SJSA1 (cell line): ENCODE measurements at regions not wholly inside any gene's neighbourhood (a gene's known extent, or its start where the extent isn't known, plus 50 kb on each side); places are given as distances from the start of the nearest gene placed in this dataset.
"Not testable (repeated sequence)": the region's sequence is repeated elsewhere in the genome, so short reads cannot be mapped to it uniquely, and the experiment has no call there.

ENCODE experiments used
- DNase-seq, 2 experiments: peaks; one replicate each; pipeline ENCODE4 v3.0.0-alpha.2; 2015 to 2020; ENCODE audit warnings: low spot score in 2 of 2, low read depth in 1 of 2
- H3K27ac ChIP-seq: fragments of 250-450 bp; sonication (Bioruptor Pico); 2 replicates; pipeline ENCODE4 v1.5.1; 2020; ENCODE audit warnings: mild to moderate bottlenecking, moderate library complexity
- H3K27me3 ChIP-seq: fragments of 250-450 bp; sonication (Bioruptor Pico); replicated peaks from 2 replicates; pipeline ENCODE4 v1.5.1; 2020; ENCODE audit warnings: mild to moderate bottlenecking, moderate library complexity
- H3K36me3 ChIP-seq: fragments of 250-450 bp; sonication (Bioruptor Pico); 2 replicates; pipeline ENCODE4 v1.5.1; 2020; ENCODE audit warnings: mild to moderate bottlenecking
- H3K4me1 ChIP-seq: fragments of 250-450 bp; sonication (Bioruptor Pico); replicated peaks from 2 replicates; pipeline ENCODE4 v1.6.1; 2021; ENCODE audit warnings: mild to moderate bottlenecking
- H3K4me3 ChIP-seq: fragments of 250-450 bp; sonication (Bioruptor Pico); 2 replicates; pipeline ENCODE4 v1.5.1; 2020; ENCODE audit warnings: mild to moderate bottlenecking
- H3K9me3 ChIP-seq: fragments of 250-450 bp; sonication (Bioruptor Pico); replicated peaks from 2 replicates; pipeline ENCODE4 v1.5.1; 2020; ENCODE audit warnings: mild to moderate bottlenecking

- not testable (repeated sequence) for H3K4me3 ChIP-seq, H3K27ac ChIP-seq, H3K27me3 ChIP-seq, DNase-seq, H3K4me1 ChIP-seq, H3K36me3 ChIP-seq, H3K9me3 ChIP-seq
Observed at GRCh38 chr2:89245478-89245877, 554.0 kb downstream of the RPIA start.

GRCh38 chr2:89246027-89246426 lies 554.6 kb downstream of the RPIA start:
- H3K9me3 ChIP-seq, H3K36me3 ChIP-seq, H3K4me3 ChIP-seq, H3K4me1 ChIP-seq, H3K27me3 ChIP-seq: not testable (repeated sequence)
- peak in 1 of 2 experiments; percentile 29 for DNase-seq
- H3K27ac ChIP-seq, result peak overlapping the region; percentile 28; the same call in 1 of the 2 replicates

GRCh38 chr2:89246620-89247019 lies 555.1 kb downstream of the RPIA start:
- not testable (repeated sequence) for H3K9me3 ChIP-seq, H3K4me1 ChIP-seq, H3K27me3 ChIP-seq, H3K4me3 ChIP-seq, H3K36me3 ChIP-seq
- DNase-seq, result peak in 1 of 2 experiments; percentile 54
- H3K27ac ChIP-seq, result peak overlapping the region; percentile 28; the same call in 1 of the 2 replicates

GRCh38 chr2:89255013-89255412 lies 563.5 kb downstream of the RPIA start:
- H3K4me3 ChIP-seq, H3K9me3 ChIP-seq, DNase-seq, H3K36me3 ChIP-seq, H3K4me1 ChIP-seq, H3K27me3 ChIP-seq, H3K27ac ChIP-seq: not testable (repeated sequence)

- H3K27me3 ChIP-seq, H3K9me3 ChIP-seq, H3K4me1 ChIP-seq, DNase-seq, H3K4me3 ChIP-seq, H3K36me3 ChIP-seq, H3K27ac ChIP-seq: not testable (repeated sequence)
Observed at GRCh38 chr2:89273443-89273842, 582.0 kb downstream of the RPIA start.

GRCh38 chr2:89280536-89280935 lies 589.1 kb downstream of the RPIA start:
- DNase-seq, H3K36me3 ChIP-seq, H3K27ac ChIP-seq: not testable (repeated sequence)

GRCh38 chr2:89286448-89287080 lies 595.1 kb downstream of the RPIA start:
- H3K36me3 ChIP-seq, DNase-seq, H3K27me3 ChIP-seq, H3K4me3 ChIP-seq, H3K4me1 ChIP-seq, H3K9me3 ChIP-seq, H3K27ac ChIP-seq: not testable (repeated sequence)

More at GRCh38 chr2:89280536-89280935, 589.1 kb downstream of the RPIA start:
- not testable (repeated sequence) for H3K4me3 ChIP-seq, H3K27me3 ChIP-seq, H3K4me1 ChIP-seq, H3K9me3 ChIP-seq

- DNase-seq, H3K27me3 ChIP-seq, H3K27ac ChIP-seq, H3K36me3 ChIP-seq, H3K4me1 ChIP-seq, H3K4me3 ChIP-seq, H3K9me3 ChIP-seq: not testable (repeated sequence)
Observed at GRCh38 chr2:89287084-89287483, 595.6 kb downstream of the RPIA start.

GRCh38 chr2:89291717-89292298 lies 600.3 kb downstream of the RPIA start:
- not testable (repeated sequence) for H3K4me3 ChIP-seq

GRCh38 chr2:89293399-89293798 lies 601.9 kb downstream of the RPIA start:
- not testable (repeated sequence) for H3K4me1 ChIP-seq, H3K4me3 ChIP-seq, H3K27me3 ChIP-seq, H3K36me3 ChIP-seq, H3K27ac ChIP-seq, H3K9me3 ChIP-seq, DNase-seq

More at GRCh38 chr2:89291717-89292298, 600.3 kb downstream of the RPIA start:
- not testable (repeated sequence) for DNase-seq, H3K36me3 ChIP-seq, H3K9me3 ChIP-seq, H3K27ac ChIP-seq, H3K27me3 ChIP-seq, H3K4me1 ChIP-seq

- H3K27ac ChIP-seq, DNase-seq, H3K9me3 ChIP-seq, H3K4me1 ChIP-seq, H3K4me3 ChIP-seq, H3K27me3 ChIP-seq, H3K36me3 ChIP-seq: not testable (repeated sequence)
Observed at GRCh38 chr2:89294335-89294734, 602.9 kb downstream of the RPIA start.

- H3K4me1 ChIP-seq, H3K4me3 ChIP-seq, H3K27ac ChIP-seq, H3K36me3 ChIP-seq, DNase-seq, H3K27me3 ChIP-seq, H3K9me3 ChIP-seq: not testable (repeated sequence)
Observed at GRCh38 chr2:89296820-89297398, 605.4 kb downstream of the RPIA start.

GRCh38 chr2:89299196-89299595 lies 607.7 kb downstream of the RPIA start:
- H3K27me3 ChIP-seq, H3K9me3 ChIP-seq, H3K36me3 ChIP-seq, DNase-seq, H3K4me1 ChIP-seq, H3K4me3 ChIP-seq, H3K27ac ChIP-seq: not testable (repeated sequence)

GRCh38 chr2:89305623-89306022 lies 614.1 kb downstream of the RPIA start:
- DNase-seq, H3K4me1 ChIP-seq, H3K9me3 ChIP-seq, H3K36me3 ChIP-seq, H3K27ac ChIP-seq, H3K27me3 ChIP-seq, H3K4me3 ChIP-seq: not testable (repeated sequence)
